Esophagus squamous epithelium (tissue), 4 donors: ENCODE measurements at regions not wholly inside any gene's neighbourhood (a gene's known extent, or its start where the extent isn't known, plus 50 kb on each side); places are given as distances from the start of the nearest gene placed in this dataset.

Source experiments
- CTCF ChIP-seq, 6 experiments: fragments of 450-650 bp in 4 of 6; fragments of 200-600 bp in 2 of 6; sonication (generic) in 2 of 6; IDR thresholded peaks; one replicate each; pipeline ENCODE4 v1.5.1; 2016 to 2019; ENCODE audit warnings: antibody characterized with exemption in 6 of 6, mild to moderate bottlenecking in 4 of 6, moderate library complexity in 4 of 6
- POLR2A ChIP-seq, 4 donors: fragments of 450-650 bp; IDR thresholded peaks; one replicate each; pipeline ENCODE4 v1.6.1; 2017; ENCODE audit warnings: antibody characterized with exemption in 4 of 4, mild to moderate bottlenecking in 4 of 4, moderate library complexity in 3 of 4

DNA sequence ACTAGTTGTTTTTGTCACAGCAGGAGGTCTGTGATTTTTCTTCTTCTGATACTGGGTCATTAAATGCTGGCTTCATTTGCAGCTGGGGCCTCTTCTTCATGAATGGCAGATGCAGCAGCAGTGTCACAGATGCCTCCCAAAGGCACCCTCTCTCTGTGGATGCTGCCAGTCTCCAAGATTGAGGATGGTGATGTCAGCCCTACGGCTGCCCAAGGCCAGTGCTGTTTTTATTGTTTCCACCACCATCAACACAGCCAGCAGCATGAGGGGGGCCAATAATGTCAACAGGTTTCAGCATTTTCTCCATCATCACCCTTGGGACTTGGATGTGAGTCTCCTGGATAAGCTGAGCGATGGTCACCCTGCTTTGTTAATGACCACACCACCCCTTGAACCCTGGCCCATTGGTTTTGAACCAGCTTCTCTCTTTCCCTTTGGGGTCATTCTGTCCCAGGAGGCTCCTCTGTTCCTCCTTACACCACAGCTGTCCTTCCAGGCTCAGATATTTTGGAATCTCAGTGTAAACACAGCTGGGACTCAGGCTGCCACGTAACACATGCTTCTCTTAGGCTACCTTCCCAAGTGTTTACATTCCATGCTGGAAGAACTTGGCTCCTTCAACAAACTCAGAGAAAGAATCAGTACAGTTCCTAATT is 151.7 kb upstream of the DDHD1 start:
- TF ChIP-seq CTCF (IDR thresholded peaks at IDR 0.05) (no peak), POLR2A (IDR thresholded peaks at IDR 0.05) (no peak)
